ENCODE measurements at regions not wholly inside any gene's neighbourhood (a gene's known extent, or its start where the extent isn't known, plus 50 kb on each side); places are given as distances from the start of the nearest gene placed in this dataset.

DNA sequence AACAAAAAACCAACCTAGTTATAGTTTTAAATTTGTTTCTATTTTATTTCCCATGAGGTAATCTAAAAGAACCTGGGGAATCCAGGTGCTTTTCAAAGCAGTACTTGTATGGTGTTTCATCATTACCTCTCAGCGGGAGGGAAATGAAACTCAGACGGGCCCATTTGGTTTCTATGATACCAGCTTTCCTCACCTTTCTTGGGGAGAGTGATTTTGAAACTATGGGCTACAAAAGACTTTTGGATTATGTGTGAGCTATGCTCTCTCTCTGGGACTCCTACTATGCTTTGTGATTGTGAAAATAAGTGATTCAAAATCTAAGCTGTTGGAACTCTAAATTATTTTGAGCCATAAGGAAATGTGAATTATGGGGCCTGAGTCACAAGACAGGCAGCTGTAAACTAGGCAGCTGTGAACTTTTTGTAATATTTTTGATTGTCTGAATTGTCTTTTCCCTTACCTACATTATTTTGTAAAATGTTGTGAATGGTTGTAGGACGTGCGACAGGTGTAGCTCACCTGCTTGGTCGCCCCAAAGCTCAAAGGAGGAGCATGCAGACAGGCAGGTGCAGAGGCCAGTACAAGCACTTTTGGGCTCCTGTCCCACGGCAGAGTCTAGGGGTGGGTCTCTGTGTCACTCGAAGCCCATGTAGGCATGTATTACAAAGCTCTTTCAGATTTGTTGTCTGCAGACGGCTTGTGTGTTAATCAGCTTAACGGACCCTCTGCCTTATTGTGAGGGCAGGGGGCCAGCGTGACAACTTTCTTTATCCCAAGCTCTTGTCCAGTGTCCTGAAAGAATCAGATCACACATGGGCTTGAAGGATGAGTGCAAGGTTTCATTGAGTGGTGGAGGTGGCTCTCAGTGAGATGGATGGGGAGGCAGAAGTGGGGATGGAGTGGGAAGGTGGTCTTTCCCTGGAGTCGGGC lies 64.8 kb upstream of the BACH1 start (continued):
- TF ChIP-seq BMI1 (IDR thresholded peaks at IDR 0.05; ENCODE audit: borderline replicate concordance) (peak; percentile 72; the same call in 1 of the 2 replicates), STAT3 (IDR thresholded peaks at IDR 0.05; ENCODE audit: low read depth, low read length) (no peak; the same call in 1 of the 2 replicates), EGR1 (IDR thresholded peaks at IDR 0.05; ENCODE audit: borderline replicate concordance in 1 of 2, low read depth in 2 of 2, low read length in 2 of 2) (peak in 1 of 2 experiments; percentile 32; a peak in 1 of 3 replicates), HCFC1 (IDR thresholded peaks at IDR 0.05; ENCODE audit: low read length) (no peak), EP300 (IDR thresholded peaks at IDR 0.05; ENCODE audit: borderline replicate concordance in 1 of 2, control insufficient read depth in 1 of 2, low read depth in 2 of 2, low read length in 2 of 2) (peak; percentile 87 to 93; a peak in 3 of 4 replicates), SREBF2 (IDR thresholded peaks at IDR 0.05; ENCODE audit: low read length) (no peak), ZNF622 (IDR thresholded peaks at IDR 0.05) (no peak), ZNF207 (IDR thresholded peaks at IDR 0.05; ENCODE audit: borderline replicate concordance) (no peak), TBL1XR1 (IDR thresholded peaks at IDR 0.05; ENCODE audit: low read depth, low read length) (peak; percentile 71; the same call in 1 of the 2 replicates), ZNF274 (IDR thresholded peaks at IDR 0.05; ENCODE audit: insufficient read depth, insufficient read length) (no peak), NFYB (IDR thresholded peaks at IDR 0.05; ENCODE audit: insufficient read depth, low read depth, low read length) (no peak), TCF3 (IDR thresholded peaks at IDR 0.05; ENCODE audit: borderline replicate concordance, insufficient read depth, low read depth, low read length) (0 out of 2 replicates have a peak, but pooled peaks have one; percentile 5), BHLHE40 (IDR thresholded peaks at IDR 0.05; ENCODE audit: borderline replicate concordance in 1 of 2, low read depth in 2 of 2, low read length in 1 of 2) (peak in 1 of 2 experiments; percentile 66), FOXK2 (IDR thresholded peaks at IDR 0.05) (no peak), ZBED1 (IDR thresholded peaks at IDR 0.05; ENCODE audit: borderline replicate concordance) (peak; percentile 96), EED (IDR thresholded peaks at IDR 0.05; ENCODE audit: low read depth) (peak; percentile 94), KDM1A (IDR thresholded peaks at IDR 0.05; ENCODE audit: borderline replicate concordance) (no peak), DPF2 (IDR thresholded peaks at IDR 0.05) (peak; percentile 87)
- TF ChIP-seq, protein P1, sequence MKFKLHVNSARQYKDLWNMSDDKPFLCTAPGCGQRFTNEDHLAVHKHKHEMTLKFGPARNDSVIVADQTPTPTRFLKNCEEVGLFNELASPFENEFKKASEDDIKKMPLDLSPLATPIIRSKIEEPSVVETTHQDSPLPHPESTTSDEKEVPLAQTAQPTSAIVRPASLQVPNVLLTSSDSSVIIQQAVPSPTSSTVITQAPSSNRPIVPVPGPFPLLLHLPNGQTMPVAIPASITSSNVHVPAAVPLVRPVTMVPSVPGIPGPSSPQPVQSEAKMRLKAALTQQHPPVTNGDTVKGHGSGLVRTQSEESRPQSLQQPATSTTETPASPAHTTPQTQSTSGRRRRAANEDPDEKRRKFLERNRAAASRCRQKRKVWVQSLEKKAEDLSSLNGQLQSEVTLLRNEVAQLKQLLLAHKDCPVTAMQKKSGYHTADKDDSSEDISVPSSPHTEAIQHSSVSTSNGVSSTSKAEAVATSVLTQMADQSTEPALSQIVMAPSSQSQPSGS (IDR thresholded peaks at IDR 0.05; ENCODE audit: low read length), result peak; percentile 99
- TF ChIP-seq, protein P2, sequence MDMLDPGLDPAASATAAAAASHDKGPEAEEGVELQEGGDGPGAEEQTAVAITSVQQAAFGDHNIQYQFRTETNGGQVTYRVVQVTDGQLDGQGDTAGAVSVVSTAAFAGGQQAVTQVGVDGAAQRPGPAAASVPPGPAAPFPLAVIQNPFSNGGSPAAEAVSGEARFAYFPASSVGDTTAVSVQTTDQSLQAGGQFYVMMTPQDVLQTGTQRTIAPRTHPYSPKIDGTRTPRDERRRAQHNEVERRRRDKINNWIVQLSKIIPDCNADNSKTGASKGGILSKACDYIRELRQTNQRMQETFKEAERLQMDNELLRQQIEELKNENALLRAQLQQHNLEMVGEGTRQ (IDR thresholded peaks at IDR 0.05; ENCODE audit: borderline replicate concordance, low read depth, low read length), result no peak
- TF ChIP-seq, protein P3, sequence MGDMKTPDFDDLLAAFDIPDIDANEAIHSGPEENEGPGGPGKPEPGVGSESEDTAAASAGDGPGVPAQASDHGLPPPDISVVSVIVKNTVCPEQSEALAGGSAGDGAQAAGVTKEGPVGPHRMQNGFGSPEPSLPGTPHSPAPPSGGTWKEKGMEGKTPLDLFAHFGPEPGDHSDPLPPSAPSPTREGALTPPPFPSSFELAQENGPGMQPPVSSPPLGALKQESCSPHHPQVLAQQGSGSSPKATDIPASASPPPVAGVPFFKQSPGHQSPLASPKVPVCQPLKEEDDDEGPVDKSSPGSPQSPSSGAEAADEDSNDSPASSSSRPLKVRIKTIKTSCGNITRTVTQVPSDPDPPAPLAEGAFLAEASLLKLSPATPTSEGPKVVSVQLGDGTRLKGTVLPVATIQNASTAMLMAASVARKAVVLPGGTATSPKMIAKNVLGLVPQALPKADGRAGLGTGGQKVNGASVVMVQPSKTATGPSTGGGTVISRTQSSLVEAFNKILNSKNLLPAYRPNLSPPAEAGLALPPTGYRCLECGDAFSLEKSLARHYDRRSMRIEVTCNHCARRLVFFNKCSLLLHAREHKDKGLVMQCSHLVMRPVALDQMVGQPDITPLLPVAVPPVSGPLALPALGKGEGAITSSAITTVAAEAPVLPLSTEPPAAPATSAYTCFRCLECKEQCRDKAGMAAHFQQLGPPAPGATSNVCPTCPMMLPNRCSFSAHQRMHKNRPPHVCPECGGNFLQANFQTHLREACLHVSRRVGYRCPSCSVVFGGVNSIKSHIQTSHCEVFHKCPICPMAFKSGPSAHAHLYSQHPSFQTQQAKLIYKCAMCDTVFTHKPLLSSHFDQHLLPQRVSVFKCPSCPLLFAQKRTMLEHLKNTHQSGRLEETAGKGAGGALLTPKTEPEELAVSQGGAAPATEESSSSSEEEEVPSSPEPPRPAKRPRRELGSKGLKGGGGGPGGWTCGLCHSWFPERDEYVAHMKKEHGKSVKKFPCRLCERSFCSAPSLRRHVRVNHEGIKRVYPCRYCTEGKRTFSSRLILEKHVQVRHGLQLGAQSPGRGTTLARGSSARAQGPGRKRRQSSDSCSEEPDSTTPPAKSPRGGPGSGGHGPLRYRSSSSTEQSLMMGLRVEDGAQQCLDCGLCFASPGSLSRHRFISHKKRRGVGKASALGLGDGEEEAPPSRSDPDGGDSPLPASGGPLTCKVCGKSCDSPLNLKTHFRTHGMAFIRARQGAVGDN (IDR thresholded peaks at IDR 0.05), result peak; percentile 23; the same call in 1 of the 2 replicates
- TF ChIP-seq, protein P4, sequence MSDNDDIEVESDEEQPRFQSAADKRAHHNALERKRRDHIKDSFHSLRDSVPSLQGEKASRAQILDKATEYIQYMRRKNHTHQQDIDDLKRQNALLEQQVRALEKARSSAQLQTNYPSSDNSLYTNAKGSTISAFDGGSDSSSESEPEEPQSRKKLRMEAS (IDR thresholded peaks at IDR 0.05; ENCODE audit: low read depth, low read length), result no peak

Measured in GM12878 (cell line).